ENCODE measurements at regions not wholly inside any gene's neighbourhood (a gene's known extent, or its start where the extent isn't known, plus 50 kb on each side); places are given as distances from the start of the nearest gene placed in this dataset.

DNA sequence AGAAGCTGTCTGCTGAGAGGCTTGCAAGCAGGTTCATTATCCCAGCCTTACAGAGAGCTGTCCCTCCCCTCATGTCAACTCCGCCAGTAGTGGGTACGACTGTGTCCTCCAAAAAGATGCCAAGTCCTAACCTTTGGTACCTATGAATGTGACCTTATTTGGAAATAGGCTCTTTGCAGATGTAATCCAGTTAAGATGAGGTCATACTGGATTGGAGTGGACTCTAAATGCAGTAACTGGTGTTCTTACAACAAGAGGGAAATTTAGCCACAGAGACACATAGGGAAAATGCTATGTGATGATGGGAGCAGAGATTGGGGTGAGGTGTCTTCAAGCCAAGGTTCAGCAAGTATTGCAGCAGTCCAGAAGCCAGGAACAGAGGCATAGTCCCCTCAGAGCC lies 90.8 kb upstream of the FOXP4 start:
- H3K4me1 ChIP-seq = peaks cover 0 to 6% (median 3%) of the 10 kb centered on the region in 4 donors
- 85 to 88% methylated on average over 2 of the region's 2 CpGs for WGBS, 2 donors

DNA sequence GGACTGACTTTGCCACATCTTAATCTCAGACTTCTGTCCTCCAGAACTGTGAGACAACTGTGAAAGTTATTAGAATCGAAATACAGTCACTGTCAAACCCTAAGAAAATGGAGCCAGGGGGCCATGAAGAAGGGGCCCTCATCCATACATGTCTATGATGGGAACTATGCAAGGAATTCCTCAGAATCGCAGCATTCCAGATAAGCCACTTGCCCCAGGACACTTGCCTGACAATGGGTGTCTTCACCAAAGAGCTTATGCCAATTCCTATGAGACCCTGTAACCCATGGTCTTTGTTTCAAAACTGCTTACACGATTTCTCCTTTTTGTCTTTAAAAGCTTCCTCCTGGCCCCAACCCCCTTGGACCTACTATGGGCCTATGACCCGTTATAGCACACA lies 90.4 kb upstream of the FOXP4 start:
- H3K9me3 ChIP-seq = no peaks in the 10 kb centered on the region
- H3K36me3 ChIP-seq = no peaks in the 10 kb centered on the region
- H3K4me1 ChIP-seq = peaks cover 0 to 6% (median 3%) of the 10 kb centered on the region in 4 donors
- H3K4me3 ChIP-seq = no peak overlapping the region
- 71 to 85% methylated on average over 4 of the region's 4 CpGs for WGBS, 2 donors
- TF ChIP-seq POLR2A (IDR thresholded peaks at IDR 0.05) (no peak), EP300 (IDR thresholded peaks at IDR 0.05) (no peak), POLR2AphosphoS5 (IDR thresholded peaks at IDR 0.05) (no peak)
- TF ChIP-seq, protein P1, sequence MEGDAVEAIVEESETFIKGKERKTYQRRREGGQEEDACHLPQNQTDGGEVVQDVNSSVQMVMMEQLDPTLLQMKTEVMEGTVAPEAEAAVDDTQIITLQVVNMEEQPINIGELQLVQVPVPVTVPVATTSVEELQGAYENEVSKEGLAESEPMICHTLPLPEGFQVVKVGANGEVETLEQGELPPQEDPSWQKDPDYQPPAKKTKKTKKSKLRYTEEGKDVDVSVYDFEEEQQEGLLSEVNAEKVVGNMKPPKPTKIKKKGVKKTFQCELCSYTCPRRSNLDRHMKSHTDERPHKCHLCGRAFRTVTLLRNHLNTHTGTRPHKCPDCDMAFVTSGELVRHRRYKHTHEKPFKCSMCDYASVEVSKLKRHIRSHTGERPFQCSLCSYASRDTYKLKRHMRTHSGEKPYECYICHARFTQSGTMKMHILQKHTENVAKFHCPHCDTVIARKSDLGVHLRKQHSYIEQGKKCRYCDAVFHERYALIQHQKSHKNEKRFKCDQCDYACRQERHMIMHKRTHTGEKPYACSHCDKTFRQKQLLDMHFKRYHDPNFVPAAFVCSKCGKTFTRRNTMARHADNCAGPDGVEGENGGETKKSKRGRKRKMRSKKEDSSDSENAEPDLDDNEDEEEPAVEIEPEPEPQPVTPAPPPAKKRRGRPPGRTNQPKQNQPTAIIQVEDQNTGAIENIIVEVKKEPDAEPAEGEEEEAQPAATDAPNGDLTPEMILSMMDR (IDR thresholded peaks at IDR 0.05) = no peak
- DNase-seq (no peak), ATAC-seq (ENCODE audit: low FRiP score in 2 of 2) (no peak)
- H3K27ac ChIP-seq = no peak overlapping the region
- H3K27me3 ChIP-seq = no peaks in the 10 kb centered on the region

More for the DNA sequence above, 90.8 kb upstream of the FOXP4 start:
- DNase-seq (no peak), ATAC-seq (ENCODE audit: low FRiP score in 2 of 2) (no peak)
- no peak overlapping the region for H3K4me3 ChIP-seq
- H3K27ac ChIP-seq = no peak overlapping the region
- no peaks in the 10 kb centered on the region for H3K36me3 ChIP-seq
- no peaks in the 10 kb centered on the region for H3K9me3 ChIP-seq
- H3K27me3 ChIP-seq = no peaks in the 10 kb centered on the region
- TF ChIP-seq, protein P1 (IDR thresholded peaks at IDR 0.05) = no peak
- TF ChIP-seq POLR2A (IDR thresholded peaks at IDR 0.05) (no peak), EP300 (IDR thresholded peaks at IDR 0.05) (no peak), POLR2AphosphoS5 (IDR thresholded peaks at IDR 0.05) (no peak)

DNA sequence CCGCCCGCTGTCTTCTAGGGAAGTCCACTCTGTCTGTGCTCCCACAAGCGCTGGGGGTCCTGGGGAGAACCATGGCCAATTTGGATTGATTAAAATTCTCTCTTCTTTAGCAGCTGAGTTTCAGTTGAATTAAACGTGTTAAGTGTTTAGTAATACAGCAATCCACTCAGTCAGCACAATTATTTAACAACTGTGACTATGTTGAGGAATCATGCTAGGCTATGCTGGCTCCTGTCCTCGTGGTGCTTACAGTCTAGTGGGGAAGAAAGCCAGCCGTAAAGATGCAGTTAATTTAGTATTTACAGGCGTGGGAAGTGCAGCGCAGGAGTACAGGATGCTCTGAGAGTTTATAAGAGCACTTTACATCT lies 88.9 kb upstream of the FOXP4 start:
- Histone ChIP-seq H3K27ac (no peak overlapping the region), H3K36me3 (no peaks in the 10 kb centered on the region)
- TF ChIP-seq, protein P1 (IDR thresholded peaks at IDR 0.05) = no peak
- no peak for TF ChIP-seq POLR2A (IDR thresholded peaks at IDR 0.05)
- TF ChIP-seq POLR2AphosphoS5 (IDR thresholded peaks at IDR 0.05) = no peak
- no peak for TF ChIP-seq EP300 (IDR thresholded peaks at IDR 0.05)

DNA sequence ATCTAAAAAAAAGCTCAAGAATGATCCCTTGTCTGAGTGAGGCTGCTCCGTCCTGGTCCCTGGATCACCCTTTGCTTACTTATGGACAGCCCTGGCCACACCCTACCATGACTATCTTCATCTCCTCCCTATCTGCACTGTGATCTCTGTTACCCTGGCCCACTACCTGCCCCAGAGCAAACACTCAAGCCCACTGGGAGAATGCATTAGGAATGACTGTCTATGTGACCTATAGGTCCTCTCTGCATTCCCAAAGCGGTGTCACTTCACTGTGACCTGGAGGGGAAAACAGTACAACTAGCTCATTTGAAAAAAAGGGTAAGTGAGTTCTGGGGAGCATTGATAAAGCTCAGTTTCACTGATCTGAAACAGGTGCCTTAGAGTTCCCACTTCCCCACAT lies 86.4 kb upstream of the FOXP4 start:
- ATAC-seq (ENCODE audit: low FRiP score in 2 of 2) (no peak), DNase-seq (no peak)
- Histone ChIP-seq H3K36me3 (no peaks in the 10 kb centered on the region), H3K27me3 (no peaks in the 10 kb centered on the region), H3K4me1 (no peaks in the 10 kb centered on the region), H3K9me3 (no peaks in the 10 kb centered on the region), H3K27ac (no peak overlapping the region), H3K4me3 (no peak overlapping the region)
- 94 to 100% methylated on average over 2 of the region's 2 CpGs for WGBS, 2 donors
- TF ChIP-seq POLR2A (IDR thresholded peaks at IDR 0.05) (no peak), POLR2AphosphoS5 (IDR thresholded peaks at IDR 0.05) (no peak), EP300 (IDR thresholded peaks at IDR 0.05) (no peak)
- TF ChIP-seq, protein P1 (IDR thresholded peaks at IDR 0.05) = no peak

More for the DNA sequence above, 88.9 kb upstream of the FOXP4 start:
- DNase-seq (no peak), ATAC-seq (ENCODE audit: low FRiP score in 2 of 2) (no peak)
- Histone ChIP-seq H3K4me3 (no peak overlapping the region), H3K4me1 (no peaks in the 10 kb centered on the region), H3K27me3 (no peaks in the 10 kb centered on the region), H3K9me3 (no peaks in the 10 kb centered on the region)
- 84 to 86% methylated on average over 8 of the region's 8 CpGs for WGBS, 2 donors

DNA sequence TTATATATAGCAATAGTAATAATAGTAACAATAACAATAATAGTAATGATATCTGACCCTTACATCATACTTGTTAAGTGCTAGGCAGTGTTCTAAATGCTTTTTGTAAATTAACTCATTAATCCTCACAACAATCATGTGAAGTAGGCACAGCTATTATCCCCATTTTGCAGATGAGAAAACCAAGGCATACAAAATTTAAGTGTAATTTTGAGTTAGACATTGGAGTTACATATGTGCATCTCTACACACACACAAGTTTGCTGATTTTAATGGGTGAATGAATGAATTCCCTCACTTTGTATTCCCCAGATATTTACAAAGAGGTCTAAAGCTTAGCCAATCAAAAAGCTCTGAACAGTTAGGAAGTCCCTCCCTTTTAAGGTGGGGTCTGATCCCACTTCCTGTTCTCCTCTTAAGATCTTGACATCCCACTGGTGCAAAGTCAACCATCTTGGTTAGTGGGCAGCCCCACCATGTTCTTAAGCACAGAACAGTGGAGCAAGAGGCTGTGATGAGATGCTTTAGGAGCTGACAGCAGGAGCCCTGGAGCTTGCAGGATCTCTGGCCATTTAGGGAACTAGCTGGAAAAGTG lies 85.3 kb upstream of the FOXP4 start:
- H3K4me1 ChIP-seq = no peaks in the 10 kb centered on the region
- no peak overlapping the region for H3K27ac ChIP-seq
- DNase-seq = no peak
- no peak for ATAC-seq (ENCODE audit: low FRiP score in 2 of 2)
- H3K9me3 ChIP-seq = no peaks in the 10 kb centered on the region
- no peaks in the 10 kb centered on the region for H3K27me3 ChIP-seq
- TF ChIP-seq, protein P1 (IDR thresholded peaks at IDR 0.05) = no peak
- TF ChIP-seq POLR2A (IDR thresholded peaks at IDR 0.05) = no peak
- TF ChIP-seq EP300 (IDR thresholded peaks at IDR 0.05) = no peak
- TF ChIP-seq POLR2AphosphoS5 (IDR thresholded peaks at IDR 0.05) = no peak
- H3K4me3 ChIP-seq = no peak overlapping the region
- no peaks in the 10 kb centered on the region for H3K36me3 ChIP-seq

All from upper lobe of left lung (tissue), 6 donors.